Stimulated activated CD8-positive, alpha-beta memory T cell treated with anti-CD3 and anti-CD28 coated beads, Interleukin-12 subunit alpha, Interleukin-12 subunit beta, amount 100 ng/mL, for 24 hours (primary cell): ENCODE measurements at regions not wholly inside any gene's neighbourhood (a gene's known extent, or its start where the extent isn't known, plus 50 kb on each side); places are given as distances from the start of the nearest gene placed in this dataset.
"Not testable (repeated sequence)": the region's sequence is repeated elsewhere in the genome, so short reads cannot be mapped to it uniquely, and the experiment has no call there.

Experiments used
- DNase-seq: peaks from one replicate; pipeline ENCODE4 v3.0.0-alpha.2; 2020; ENCODE audit errors: extremely low read depth

GRCh38 chr17:30731210-30732132 lies 93.0 kb downstream of the CRLF3 start:
- peak; percentile 66 for DNase-seq

- not testable (repeated sequence) for DNase-seq
These were observed 93.7 kb downstream of the CRLF3 start for GRCh38 chr17:30730837-30731209.

- not testable (repeated sequence) for DNase-seq
These were observed 94.2 kb downstream of the CRLF3 start for GRCh38 chr17:30730171-30730836.

GRCh38 chr17:30729471-30730170 lies 94.9 kb downstream of the CRLF3 start:
- DNase-seq, result not testable (repeated sequence)

DNA sequence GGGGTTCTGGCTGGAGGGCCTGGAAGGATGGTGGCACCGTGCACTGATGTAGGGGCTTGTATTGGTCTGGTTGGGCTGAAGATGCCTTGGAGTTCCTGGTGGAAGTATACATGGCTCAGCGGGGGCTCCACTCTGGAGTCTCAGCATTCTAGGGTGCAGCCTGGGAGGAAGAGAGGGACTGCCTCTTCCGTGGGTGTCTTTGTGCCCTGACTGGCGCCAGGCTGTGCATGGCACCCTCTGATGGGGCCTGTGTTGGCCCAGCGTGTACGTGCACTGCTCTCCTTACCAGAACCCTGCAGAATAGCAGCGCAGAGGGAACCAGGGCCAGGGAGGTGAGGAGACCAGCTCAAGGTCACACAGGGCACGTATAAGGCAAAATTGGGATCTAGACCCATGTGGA lies 97.0 kb downstream of the CRLF3 start:
- not testable (repeated sequence) for DNase-seq

DNA sequence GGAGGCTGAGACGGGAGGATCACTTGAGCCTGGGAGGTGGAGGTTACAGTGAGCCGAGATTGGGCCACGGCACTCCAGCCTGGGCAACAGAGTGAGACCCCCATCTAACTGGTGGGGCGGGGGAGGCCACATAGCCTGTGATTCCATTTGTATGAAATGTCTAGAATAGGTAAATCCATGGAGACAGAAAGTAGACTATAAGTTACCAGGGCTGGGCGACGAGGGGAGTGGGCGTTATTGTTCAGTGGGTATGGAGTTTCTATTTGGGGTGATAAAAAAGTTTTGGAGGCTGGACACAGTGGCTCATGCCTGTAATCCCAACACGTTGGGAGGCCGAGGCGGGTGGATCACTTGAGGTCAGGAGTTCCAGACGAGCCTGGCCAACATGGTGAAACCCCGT lies 97.8 kb downstream of the CRLF3 start:
- not testable (repeated sequence) for DNase-seq

DNA sequence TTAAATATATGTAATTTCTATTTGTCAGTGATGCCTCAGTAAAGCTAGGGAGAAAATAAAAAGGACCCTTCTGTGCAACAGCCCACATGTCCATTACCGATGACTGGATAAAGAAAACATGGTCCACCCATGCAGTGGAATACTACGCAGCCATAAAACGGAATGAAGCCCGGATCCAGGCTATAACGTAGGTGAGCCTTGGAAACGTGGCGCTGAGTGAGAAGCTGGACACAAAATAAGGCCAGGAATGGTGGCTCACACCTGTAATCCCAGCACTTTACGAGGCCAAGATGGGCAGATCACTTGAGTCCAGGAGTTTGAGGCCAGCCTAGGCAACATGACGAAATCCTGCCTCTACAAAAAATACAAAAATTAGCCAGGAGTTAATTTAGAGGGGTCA lies 98.2 kb downstream of the CRLF3 start:
- not testable (repeated sequence) for DNase-seq

- not testable (repeated sequence) for DNase-seq
These were observed 100.3 kb downstream of the CRLF3 start for GRCh38 chr17:30724034-30724650.

DNA sequence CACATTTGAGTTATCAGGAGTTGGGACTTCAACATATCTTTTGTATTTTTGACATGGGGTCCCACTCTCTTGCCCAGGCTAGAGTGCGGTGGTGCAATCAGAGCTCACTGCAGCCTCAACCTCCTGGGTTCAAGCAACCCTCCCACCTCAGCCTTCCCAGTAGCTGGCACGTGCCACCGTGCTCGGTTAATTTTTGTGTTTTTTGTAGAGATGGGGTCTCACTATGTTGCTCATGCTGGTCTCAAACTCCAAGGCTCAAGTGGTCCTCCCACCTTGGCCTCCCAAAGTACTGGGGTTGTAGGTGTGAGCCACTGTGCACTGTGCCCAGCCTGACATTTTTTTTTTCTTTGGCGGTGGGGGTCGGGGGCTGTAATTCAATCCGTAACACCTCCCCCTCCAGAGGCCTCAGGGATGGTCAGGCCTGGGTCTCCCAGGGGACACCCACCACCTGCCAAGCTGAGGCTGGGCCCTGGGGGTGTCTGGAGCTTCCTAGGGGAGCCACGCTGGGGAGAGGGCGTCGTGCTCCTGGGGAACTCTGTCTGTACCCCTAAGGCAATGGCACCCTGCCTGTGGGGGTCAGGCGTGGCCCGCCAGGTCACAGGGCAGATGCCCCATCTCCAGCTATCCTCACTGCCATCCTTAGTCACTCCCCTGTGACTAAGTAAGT lies 102.2 kb downstream of the CRLF3 start:
- DNase-seq, result not testable (repeated sequence)

DNA sequence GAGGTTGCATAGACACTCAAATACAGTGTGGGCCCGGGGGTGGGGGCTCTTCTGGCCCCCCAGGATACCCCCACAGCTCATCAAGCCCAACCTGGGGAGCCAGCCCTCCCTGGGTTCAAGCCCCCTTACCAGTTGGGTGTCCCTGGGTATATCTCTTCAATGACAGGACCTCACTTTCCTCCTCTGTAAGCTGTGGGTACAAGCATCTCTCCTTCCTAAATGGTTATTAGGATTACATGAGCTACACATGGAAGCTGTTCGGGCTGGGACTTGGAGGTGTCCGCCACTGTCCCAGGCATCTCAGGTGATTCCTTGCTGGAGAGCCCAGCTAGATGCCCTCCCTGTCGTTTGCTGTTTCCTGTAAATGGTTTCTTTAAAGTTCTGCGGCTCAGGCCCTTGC lies 103.5 kb downstream of the CRLF3 start:
- DNase-seq, result not testable (repeated sequence)

DNA sequence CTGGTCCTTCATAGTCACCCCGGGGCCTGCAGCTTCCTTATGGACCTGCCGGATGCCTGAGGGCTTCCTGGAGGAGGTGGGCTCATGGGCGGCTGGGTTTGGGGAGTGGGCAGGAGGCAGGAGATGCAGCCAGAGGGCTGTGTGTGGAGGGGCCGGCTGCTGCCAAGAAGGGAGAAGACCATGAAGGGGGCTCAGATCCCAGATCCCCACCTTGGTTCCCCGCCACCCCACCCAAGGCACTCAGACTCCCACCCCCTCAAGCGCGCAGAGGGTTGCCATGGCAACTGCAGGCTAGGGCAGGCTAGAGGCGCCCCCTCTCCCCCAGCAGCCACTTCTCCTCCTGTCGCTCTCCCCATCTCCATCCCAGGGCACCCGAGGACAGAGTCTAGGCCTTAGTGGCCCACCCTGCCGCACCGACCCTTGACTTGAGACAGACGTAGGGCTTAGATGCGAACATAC lies 104.5 kb downstream of the CRLF3 start:
- DNase-seq, result no peak

DNA sequence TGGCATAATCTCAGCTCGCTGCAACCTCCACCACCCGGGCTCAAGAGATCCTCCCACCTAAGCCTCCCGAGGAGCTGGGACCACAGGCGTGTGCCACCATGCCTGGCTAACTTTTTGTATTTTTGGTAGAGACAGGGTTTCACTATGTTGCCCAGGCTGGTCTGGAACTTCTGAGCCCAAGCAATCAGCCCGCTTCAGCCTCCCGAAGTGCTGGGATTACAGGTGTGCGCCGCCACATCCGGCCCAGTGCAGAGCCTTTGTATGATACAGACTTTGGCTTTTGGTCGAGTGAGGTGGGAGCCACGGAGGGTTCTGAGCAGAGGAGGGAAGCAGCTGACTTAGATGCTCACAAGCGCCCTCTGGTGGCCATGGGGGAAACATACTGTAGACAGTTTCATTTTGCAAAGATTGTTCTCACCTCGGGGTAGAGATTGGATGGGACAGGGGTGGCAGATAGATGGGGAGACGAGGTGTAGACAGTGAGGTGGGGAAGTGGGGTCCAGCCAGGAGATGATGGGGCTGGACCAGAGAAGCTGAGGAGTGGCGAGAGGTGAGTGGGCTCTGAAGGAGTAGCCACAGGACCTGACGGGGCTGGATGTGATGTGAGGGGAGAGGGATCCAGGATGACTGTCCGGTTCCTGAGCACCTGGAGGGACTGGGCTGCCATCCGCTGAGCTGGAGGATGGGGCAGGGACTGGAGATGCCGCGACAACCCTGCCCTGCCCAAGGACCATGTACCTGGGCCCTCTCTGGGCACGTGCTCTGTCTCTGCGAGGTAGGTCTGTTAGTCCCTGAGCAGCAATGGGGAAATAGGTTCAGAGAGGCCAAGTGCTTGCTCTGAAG lies 105.1 kb downstream of the CRLF3 start:
- not testable (repeated sequence) for DNase-seq

- not testable (repeated sequence) for DNase-seq
These were observed 105.8 kb downstream of the CRLF3 start for GRCh38 chr17:30718691-30719090.

- DNase-seq, result not testable (repeated sequence)
These were observed 106.4 kb downstream of the CRLF3 start for GRCh38 chr17:30718099-30718447.

DNA sequence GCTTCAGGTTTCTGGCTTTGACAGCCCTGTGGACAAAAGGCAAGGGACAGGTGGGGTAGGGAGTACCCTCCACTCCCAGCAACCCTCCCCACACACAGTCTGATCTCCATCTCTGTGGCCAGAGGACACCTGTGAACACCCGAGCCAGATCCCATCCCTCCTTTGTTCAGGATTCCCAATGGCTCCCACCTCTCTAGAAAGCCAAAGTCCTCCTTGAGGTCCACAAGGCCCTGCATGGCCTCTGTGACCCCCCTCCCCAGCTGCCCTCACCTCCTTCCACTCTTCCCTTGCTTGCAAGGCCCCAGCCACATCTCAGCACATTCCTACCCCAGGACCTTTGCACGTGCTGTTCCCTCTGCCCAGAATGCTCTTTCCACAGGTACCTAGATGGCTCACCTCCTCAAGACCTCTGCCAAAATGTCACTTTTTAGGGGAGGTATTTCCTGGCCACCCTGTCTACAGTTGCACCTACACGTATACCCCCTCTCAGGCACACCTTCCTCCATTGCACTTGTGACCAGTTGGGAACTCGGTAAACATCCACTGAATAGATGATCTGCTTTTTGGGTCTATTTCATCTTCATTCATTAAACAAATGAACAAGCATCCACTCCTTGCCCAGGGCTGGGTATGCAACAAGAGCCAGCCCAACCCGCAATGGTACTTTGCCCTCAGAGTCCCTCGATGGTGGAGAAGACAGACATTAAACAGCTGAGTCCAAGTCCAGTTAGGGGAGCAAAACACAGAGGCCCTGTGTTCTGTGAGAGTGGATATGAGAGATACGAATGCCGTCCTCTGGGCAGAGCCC lies 107.0 kb downstream of the CRLF3 start:
- no peak for DNase-seq

GRCh38 chr17:30716461-30717290 lies 107.8 kb downstream of the CRLF3 start:
- DNase-seq, result no peak

GRCh38 chr17:30714825-30715622 lies 109.5 kb downstream of the CRLF3 start:
- DNase-seq, result not testable (repeated sequence)

GRCh38 chr17:30713805-30714204 lies 110.7 kb downstream of the CRLF3 start:
- not testable (repeated sequence) for DNase-seq
